ENCODE measurements at regions not wholly inside any gene's neighbourhood (a gene's known extent, or its start where the extent isn't known, plus 50 kb on each side); places are given as distances from the start of the nearest gene placed in this dataset.

DNA sequence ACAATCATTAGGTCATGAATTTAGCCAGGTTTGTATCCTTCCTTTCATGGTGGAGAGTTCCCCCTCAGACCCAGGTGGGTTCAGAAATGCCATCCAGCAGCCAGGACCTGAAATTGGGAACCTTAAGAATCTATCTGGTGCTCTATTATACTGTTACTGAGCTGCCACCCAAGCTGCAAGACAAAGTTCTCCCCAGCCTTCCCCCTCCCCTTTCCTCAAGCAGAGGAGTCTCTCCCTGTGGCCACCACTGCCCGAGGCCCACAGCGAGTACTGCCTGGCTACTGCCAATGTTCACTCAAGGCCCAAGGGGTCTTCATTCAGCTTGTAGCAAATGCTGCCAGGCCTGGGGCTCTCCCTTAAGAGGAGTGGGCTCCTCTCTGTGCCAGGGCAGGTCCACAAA is 133.8 kb downstream of the TMEM38B start:
- Histone ChIP-seq H3K4me3 (ENCODE audit: insufficient read length, low read depth) (no peak overlapping the region), H3K27me3 (ENCODE audit: insufficient read depth, insufficient read length) (no peaks in the 10 kb centered on the region), H3K9me3 (ENCODE audit: insufficient read depth, low read length) (no peaks in the 10 kb centered on the region), H3K4me1 (ENCODE audit: insufficient read depth, insufficient read length) (no peaks in the 10 kb centered on the region), H3K36me3 (ENCODE audit: insufficient read depth, insufficient read length, low read length) (no peaks in the 10 kb centered on the region), H3K9ac (ENCODE audit: insufficient read length, low read depth) (no peak overlapping the region)
- TF ChIP-seq YY1 (IDR thresholded peaks at IDR 0.05; ENCODE audit: insufficient read depth, insufficient read length) = no peak
- TF ChIP-seq SUZ12 (IDR thresholded peaks at IDR 0.05; ENCODE audit: extremely low read depth, insufficient read depth, insufficient read length) = no peak
- no peak for TF ChIP-seq ZNF274 (IDR thresholded peaks at IDR 0.05; ENCODE audit: low read depth, low read length)
- no peak for DNase-seq (ENCODE audit: low read depth, low spot score)

DNA sequence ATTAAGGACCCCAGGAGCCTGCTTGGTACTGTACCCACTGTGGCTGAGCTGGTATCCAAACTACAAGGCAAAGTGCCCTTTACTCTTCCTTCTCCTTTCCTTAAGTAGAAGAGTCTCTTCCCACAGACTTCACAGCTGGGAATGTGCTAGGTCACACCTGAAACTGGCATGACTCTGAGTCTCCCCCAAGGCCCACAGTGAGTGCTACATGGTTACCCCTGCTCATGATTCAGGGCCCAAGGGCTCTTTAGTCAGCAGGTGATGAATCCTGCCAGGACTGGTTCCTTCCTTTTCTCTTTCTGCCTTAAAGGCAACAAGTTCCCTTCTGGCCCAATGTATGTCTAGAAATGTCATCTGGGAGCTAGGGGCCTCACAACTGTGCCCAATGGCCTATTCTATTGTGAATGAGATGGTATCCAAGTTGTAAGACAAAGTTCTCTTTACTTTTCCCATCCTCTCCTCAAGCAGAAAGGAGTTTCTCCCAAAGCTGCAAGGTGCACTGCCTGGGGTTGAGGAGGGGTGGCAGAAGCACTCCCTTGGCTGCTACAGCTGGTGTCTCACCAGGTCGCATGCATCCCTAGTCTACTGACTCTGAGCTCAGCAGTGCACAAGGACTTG is 134.4 kb downstream of the TMEM38B start:
- H3K4me3 ChIP-seq (ENCODE audit: insufficient read length, low read depth) = no peak overlapping the region
- TF ChIP-seq ZNF274 (IDR thresholded peaks at IDR 0.05; ENCODE audit: low read depth, low read length) = no peak
- no peak for TF ChIP-seq YY1 (IDR thresholded peaks at IDR 0.05; ENCODE audit: insufficient read depth, insufficient read length)
- no peak for TF ChIP-seq SUZ12 (IDR thresholded peaks at IDR 0.05; ENCODE audit: extremely low read depth, insufficient read depth, insufficient read length)
- no peak for DNase-seq (ENCODE audit: low read depth, low spot score)
- H3K36me3 ChIP-seq (ENCODE audit: insufficient read depth, insufficient read length, low read length) = no peaks in the 10 kb centered on the region
- H3K4me1 ChIP-seq (ENCODE audit: insufficient read depth, insufficient read length) = no peaks in the 10 kb centered on the region
- H3K9ac ChIP-seq (ENCODE audit: insufficient read length, low read depth) = no peak overlapping the region
- no peaks in the 10 kb centered on the region for H3K27me3 ChIP-seq (ENCODE audit: insufficient read depth, insufficient read length)
- H3K9me3 ChIP-seq (ENCODE audit: insufficient read depth, low read length) = no peaks in the 10 kb centered on the region

DNA sequence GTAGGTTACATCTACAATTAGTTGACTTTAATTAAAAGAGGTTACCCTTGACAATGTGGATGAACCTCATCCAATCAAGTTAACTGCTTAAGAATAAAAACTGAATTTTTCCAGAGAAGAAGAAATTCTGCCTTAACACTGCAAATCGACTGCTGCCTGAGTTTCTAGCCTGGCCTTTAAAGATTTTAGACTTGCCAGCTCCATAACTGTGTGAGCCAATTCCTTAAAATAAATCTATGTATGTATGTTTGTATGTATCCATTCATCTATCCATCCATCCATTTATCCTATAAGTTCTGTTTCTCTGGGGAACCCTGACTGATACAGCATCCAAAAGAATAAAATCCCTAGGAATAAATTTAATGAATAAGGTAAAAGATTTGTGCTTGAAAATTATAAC is 136.1 kb downstream of the TMEM38B start:
- TF ChIP-seq YY1 (IDR thresholded peaks at IDR 0.05; ENCODE audit: insufficient read depth, insufficient read length) = no peak
- TF ChIP-seq SUZ12 (IDR thresholded peaks at IDR 0.05; ENCODE audit: extremely low read depth, insufficient read depth, insufficient read length) = no peak
- no peak for TF ChIP-seq ZNF274 (IDR thresholded peaks at IDR 0.05; ENCODE audit: low read depth, low read length)
- DNase-seq (ENCODE audit: low read depth, low spot score) = no peak
- H3K4me3 ChIP-seq (ENCODE audit: insufficient read length, low read depth) = no peak overlapping the region
- H3K9ac ChIP-seq (ENCODE audit: insufficient read length, low read depth) = no peak overlapping the region
- H3K27me3 ChIP-seq (ENCODE audit: insufficient read depth, insufficient read length) = no peaks in the 10 kb centered on the region
- no peaks in the 10 kb centered on the region for H3K4me1 ChIP-seq (ENCODE audit: insufficient read depth, insufficient read length)
- no peaks in the 10 kb centered on the region for H3K9me3 ChIP-seq (ENCODE audit: insufficient read depth, low read length)
- no peaks in the 10 kb centered on the region for H3K36me3 ChIP-seq (ENCODE audit: insufficient read depth, insufficient read length, low read length)

DNA sequence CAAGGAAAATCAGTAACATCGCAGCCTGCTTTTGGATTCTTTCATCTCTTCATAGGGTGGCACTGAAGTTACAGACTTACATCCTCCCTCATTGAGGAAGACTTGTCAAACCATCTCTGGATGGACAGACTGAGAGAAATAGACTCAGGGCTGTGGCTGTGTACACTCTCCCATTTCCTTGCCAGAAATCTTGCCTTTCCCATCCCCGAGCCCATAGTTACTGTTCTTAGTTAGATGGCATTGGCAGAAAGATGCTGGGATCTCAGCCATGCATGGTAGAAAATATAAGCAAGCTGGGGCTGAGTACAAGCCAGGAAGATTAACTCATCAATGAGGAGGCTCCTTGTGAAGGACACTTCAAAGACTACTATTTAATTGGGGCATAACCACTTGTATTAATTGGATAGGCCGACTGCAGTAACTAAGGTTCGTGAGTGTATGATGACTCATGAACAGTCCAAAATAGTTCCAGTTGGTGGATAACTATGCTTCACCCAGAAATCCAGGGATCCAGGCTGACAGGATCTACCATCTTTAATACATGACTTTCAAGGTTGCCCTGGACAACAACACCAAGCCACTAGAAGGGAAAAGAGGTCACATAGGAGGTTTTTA is 137.9 kb downstream of the TMEM38B start:
- no peak for DNase-seq (ENCODE audit: low read depth, low spot score)
- peaks cover 5% of the 10 kb centered on the region for H3K4me1 ChIP-seq (ENCODE audit: insufficient read depth, insufficient read length)

DNA sequence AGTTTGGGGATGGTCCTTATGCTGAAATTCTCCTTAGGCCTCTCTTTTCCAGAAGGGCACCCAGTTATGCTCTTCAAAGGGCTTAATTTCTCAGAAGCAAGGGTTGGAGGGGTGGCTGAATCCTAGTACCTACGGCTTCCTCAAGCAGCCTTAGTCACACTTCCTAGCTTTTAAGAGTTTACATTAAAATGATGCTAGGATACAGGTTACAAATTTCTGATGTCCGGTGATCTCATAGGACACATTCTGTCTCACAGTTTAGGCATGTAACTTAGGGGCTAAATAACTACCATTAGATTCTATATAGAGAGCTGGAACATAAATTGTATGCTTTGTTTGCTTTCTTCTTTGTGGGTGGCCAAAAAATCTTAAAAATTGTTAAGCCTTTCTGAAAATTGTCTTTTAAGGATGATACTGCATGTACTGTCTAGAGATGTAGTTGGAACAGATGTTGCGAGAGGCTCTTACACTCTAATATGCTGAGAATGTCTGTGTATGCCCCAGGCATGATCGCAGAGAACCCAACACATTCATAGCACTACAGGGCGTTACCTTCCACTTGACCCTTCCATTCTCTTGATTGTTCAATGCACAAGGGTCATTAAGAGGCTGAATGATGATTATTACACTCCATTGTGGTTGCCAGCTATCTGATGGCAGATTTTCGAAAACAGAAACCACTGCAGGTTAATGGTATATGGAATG is 139.1 kb downstream of the TMEM38B start:
- H3K9ac ChIP-seq (ENCODE audit: insufficient read length, low read depth) = no peak overlapping the region
- no peaks in the 10 kb centered on the region for H3K27me3 ChIP-seq (ENCODE audit: insufficient read depth, insufficient read length)
- H3K4me3 ChIP-seq (ENCODE audit: insufficient read length, low read depth) = no peak overlapping the region
- TF ChIP-seq YY1 (IDR thresholded peaks at IDR 0.05; ENCODE audit: insufficient read depth, insufficient read length) (no peak), SUZ12 (IDR thresholded peaks at IDR 0.05; ENCODE audit: extremely low read depth, insufficient read depth, insufficient read length) (no peak), ZNF274 (IDR thresholded peaks at IDR 0.05; ENCODE audit: low read depth, low read length) (no peak)
- peaks cover 7% of the 10 kb centered on the region for H3K4me1 ChIP-seq (ENCODE audit: insufficient read depth, insufficient read length)
- H3K36me3 ChIP-seq (ENCODE audit: insufficient read depth, insufficient read length, low read length) = no peaks in the 10 kb centered on the region
- DNase-seq (ENCODE audit: low read depth, low spot score) = no peak
- no peaks in the 10 kb centered on the region for H3K9me3 ChIP-seq (ENCODE audit: insufficient read depth, low read length)

More for the DNA sequence above, 137.9 kb downstream of the TMEM38B start:
- no peak overlapping the region for H3K4me3 ChIP-seq (ENCODE audit: insufficient read length, low read depth)
- H3K9ac ChIP-seq (ENCODE audit: insufficient read length, low read depth) = no peak overlapping the region
- TF ChIP-seq ZNF274 (IDR thresholded peaks at IDR 0.05; ENCODE audit: low read depth, low read length) (no peak), YY1 (IDR thresholded peaks at IDR 0.05; ENCODE audit: insufficient read depth, insufficient read length) (no peak)
- H3K9me3 ChIP-seq (ENCODE audit: insufficient read depth, low read length) = no peaks in the 10 kb centered on the region
- H3K36me3 ChIP-seq (ENCODE audit: insufficient read depth, insufficient read length, low read length) = no peaks in the 10 kb centered on the region
- H3K27me3 ChIP-seq (ENCODE audit: insufficient read depth, insufficient read length) = no peaks in the 10 kb centered on the region

- no peak for DNase-seq (ENCODE audit: low read depth, low spot score)
- no peak overlapping the region for H3K9ac ChIP-seq (ENCODE audit: insufficient read length, low read depth)
These were observed 140.1 kb downstream of the TMEM38B start for GRCh38 chr9:105834404-105834803.

GRCh38 chr9:105835721-105836120 is 141.4 kb downstream of the TMEM38B start:
- Histone ChIP-seq H3K9ac (ENCODE audit: insufficient read length, low read depth) (no peak overlapping the region), H3K9me3 (ENCODE audit: insufficient read depth, low read length) (no peaks in the 10 kb centered on the region), H3K4me3 (ENCODE audit: insufficient read length, low read depth) (no peak overlapping the region), H3K4me1 (ENCODE audit: insufficient read depth, insufficient read length) (peaks cover 7% of the 10 kb centered on the region), H3K36me3 (ENCODE audit: insufficient read depth, insufficient read length, low read length) (no peaks in the 10 kb centered on the region), H3K27me3 (ENCODE audit: insufficient read depth, insufficient read length) (no peaks in the 10 kb centered on the region)
- TF ChIP-seq YY1 (IDR thresholded peaks at IDR 0.05; ENCODE audit: insufficient read depth, insufficient read length) (no peak), ZNF274 (IDR thresholded peaks at IDR 0.05; ENCODE audit: low read depth, low read length) (no peak), SUZ12 (IDR thresholded peaks at IDR 0.05; ENCODE audit: extremely low read depth, insufficient read depth, insufficient read length) (no peak)
- DNase-seq (ENCODE audit: low read depth, low spot score) = no peak

More at GRCh38 chr9:105834404-105834803, 140.1 kb downstream of the TMEM38B start:
- Histone ChIP-seq H3K36me3 (ENCODE audit: insufficient read depth, insufficient read length, low read length) (no peaks in the 10 kb centered on the region), H3K4me1 (ENCODE audit: insufficient read depth, insufficient read length) (peaks cover 7% of the 10 kb centered on the region), H3K9me3 (ENCODE audit: insufficient read depth, low read length) (no peaks in the 10 kb centered on the region), H3K4me3 (ENCODE audit: insufficient read length, low read depth) (no peak overlapping the region), H3K27me3 (ENCODE audit: insufficient read depth, insufficient read length) (no peaks in the 10 kb centered on the region)
- TF ChIP-seq SUZ12 (IDR thresholded peaks at IDR 0.05; ENCODE audit: extremely low read depth, insufficient read depth, insufficient read length) (no peak), ZNF274 (IDR thresholded peaks at IDR 0.05; ENCODE audit: low read depth, low read length) (no peak), YY1 (IDR thresholded peaks at IDR 0.05; ENCODE audit: insufficient read depth, insufficient read length) (no peak)
